RWPE2 (cell line): ENCODE measurements at regions not wholly inside any gene's neighbourhood (a gene's known extent, or its start where the extent isn't known, plus 50 kb on each side); places are given as distances from the start of the nearest gene placed in this dataset.

Experiments
- ATAC-seq: fragments of 200-7000 bp; cut with Tn5 transposase; 3 replicates; pipeline ENCODE4 v1.9.1; 2021; ENCODE audit warnings: low read depth
- DNase-seq: peaks from one replicate; pipeline ENCODE4 v3.0.0-alpha.2; 2020; ENCODE audit warnings: low spot score
- H3K27ac ChIP-seq: fragments of 450-650 bp; 2 replicates; pipeline ENCODE4 v1.5.1; 2017; ENCODE audit warnings: mild to moderate bottlenecking; ENCODE audit not compliant: poor library complexity, severe bottlenecking
- H3K27me3 ChIP-seq: fragments of 250-450 bp; sonication (Bioruptor Pico); 2 replicates; pipeline ENCODE4 v1.5.1; 2021; ENCODE audit warnings: mild to moderate bottlenecking, moderate library complexity; ENCODE audit not compliant: insufficient read depth, poor library complexity, severe bottlenecking
- H3K36me3 ChIP-seq: fragments of 250-450 bp; sonication (Bioruptor Pico); 2 replicates; pipeline ENCODE4 v1.5.1; 2020; ENCODE audit warnings: low read depth, mild to moderate bottlenecking, moderate library complexity
- H3K4me1 ChIP-seq: fragments of 250-450 bp; sonication (Bioruptor Pico); 2 replicates; pipeline ENCODE4 v1.5.1; 2021; ENCODE audit warnings: mild to moderate bottlenecking, moderate library complexity; ENCODE audit not compliant: insufficient read depth, poor library complexity, severe bottlenecking
- H3K4me3 ChIP-seq: fragments of 250-450 bp; sonication (Bioruptor Pico); 2 replicates; pipeline ENCODE4 v1.5.1; 2021; ENCODE audit warnings: mild to moderate bottlenecking, moderate library complexity; ENCODE audit not compliant: severe bottlenecking
- H3K9me3 ChIP-seq: fragments of 250-450 bp; sonication (Bioruptor Pico); 2 replicates; pipeline ENCODE4 v1.5.1; 2021; ENCODE audit warnings: mild to moderate bottlenecking, moderate library complexity; ENCODE audit not compliant: severe bottlenecking
- CTCF ChIP-seq: fragments of 450-650 bp; IDR thresholded peaks from one replicate; pipeline ENCODE4 v1.5.1; 2017; ENCODE audit warnings: mild to moderate bottlenecking, moderate library complexity; ENCODE audit not compliant: poor library complexity, severe bottlenecking

- Histone ChIP-seq H3K27me3 (no peaks in the 10 kb centered on the region), H3K9me3 (no peaks in the 10 kb centered on the region), H3K4me3 (no peak overlapping the region), H3K36me3 (no peaks in the 10 kb centered on the region), H3K4me1 (no peaks in the 10 kb centered on the region), H3K27ac (no peak overlapping the region)
- TF ChIP-seq CTCF: no peak
- no peak for ATAC-seq
- no peak for DNase-seq
These were observed 178.0 kb upstream of the IVNS1ABP start for GRCh38 chr1:185495007-185495406.

- no peak for DNase-seq
- H3K27ac ChIP-seq: no peak overlapping the region
- no peak for TF ChIP-seq CTCF
- no peak for ATAC-seq
- no peaks in the 10 kb centered on the region for H3K36me3 ChIP-seq
- no peaks in the 10 kb centered on the region for H3K9me3 ChIP-seq
- H3K4me3 ChIP-seq: no peak overlapping the region
- H3K4me1 ChIP-seq: no peaks in the 10 kb centered on the region
- no peaks in the 10 kb centered on the region for H3K27me3 ChIP-seq
These were observed 175.2 kb upstream of the IVNS1ABP start for GRCh38 chr1:185492089-185492825.

GRCh38 chr1:185491604-185492003 lies 174.6 kb upstream of the IVNS1ABP start:
- H3K9me3 ChIP-seq: no peaks in the 10 kb centered on the region
- no peak overlapping the region for H3K27ac ChIP-seq
- H3K36me3 ChIP-seq: no peaks in the 10 kb centered on the region
- no peaks in the 10 kb centered on the region for H3K4me1 ChIP-seq
- no peak overlapping the region for H3K4me3 ChIP-seq
- no peak for TF ChIP-seq CTCF
- ATAC-seq (no peak), DNase-seq (no peak)
- H3K27me3 ChIP-seq: no peaks in the 10 kb centered on the region

GRCh38 chr1:185490924-185491323 lies 173.9 kb upstream of the IVNS1ABP start:
- H3K4me1 ChIP-seq: no peaks in the 10 kb centered on the region
- ATAC-seq: no peak
- no peak overlapping the region for H3K27ac ChIP-seq

More at GRCh38 chr1:185490924-185491323, 173.9 kb upstream of the IVNS1ABP start:
- Histone ChIP-seq H3K27me3 (no peaks in the 10 kb centered on the region), H3K4me3 (no peak overlapping the region), H3K36me3 (no peaks in the 10 kb centered on the region), H3K9me3 (no peaks in the 10 kb centered on the region)
- TF ChIP-seq CTCF: no peak
- DNase-seq: no peak
